H9 (cell line): ENCODE measurements at regions not wholly inside any gene's neighbourhood (a gene's known extent, or its start where the extent isn't known, plus 50 kb on each side); places are given as distances from the start of the nearest gene placed in this dataset.

Experiments used
- DNase-seq: peaks from one replicate; pipeline ENCODE4 v3.0.0-alpha.2; 2017
- H2AFZ ChIP-seq: one replicate; pipeline ENCODE4 v1.6.1; 2013; ENCODE audit warnings: mild to moderate bottlenecking, low read length, control low read depth, moderate library complexity
- H2AK5ac ChIP-seq: 2 replicates; pipeline ENCODE4 v1.6.1; 2013; ENCODE audit warnings: low read length, control low read depth, mixed read lengths; ENCODE audit not compliant: insufficient read length
- H2BK120ac ChIP-seq: one replicate; pipeline ENCODE4 v1.6.1; 2013; ENCODE audit warnings: low read depth, mild to moderate bottlenecking, low read length, control low read depth, inconsistent platforms; ENCODE audit not compliant: poor library complexity, severe bottlenecking
- H2BK12ac ChIP-seq: 2 replicates; pipeline ENCODE4 v1.6.1; 2013; ENCODE audit warnings: low read length, control low read depth, mixed read lengths, low read depth; ENCODE audit not compliant: insufficient read length
- H2BK15ac ChIP-seq: 2 replicates; pipeline ENCODE4 v1.6.1; 2013; ENCODE audit warnings: low read depth, low read length, control low read depth
- H2BK20ac ChIP-seq: one replicate; pipeline ENCODE4 v1.6.1; 2013; ENCODE audit warnings: low read depth, mild to moderate bottlenecking, low read length, control low read depth, inconsistent platforms; ENCODE audit not compliant: poor library complexity, severe bottlenecking
- H2BK5ac ChIP-seq: 2 replicates; pipeline ENCODE4 v1.6.1; 2013; ENCODE audit warnings: low read length, control low read depth, mixed read lengths; ENCODE audit not compliant: insufficient read length
- H3K14ac ChIP-seq: 2 replicates; pipeline ENCODE4 v1.6.1; 2013; ENCODE audit warnings: low read length, control low read depth; ENCODE audit not compliant: insufficient read depth
- H3K18ac ChIP-seq: 2 replicates; pipeline ENCODE4 v1.6.1; 2013; ENCODE audit warnings: low read depth, mild to moderate bottlenecking, mixed read lengths, low read length, control low read depth; ENCODE audit not compliant: insufficient read length
- H3K23ac ChIP-seq: 2 replicates; pipeline ENCODE4 v1.6.1; 2013; ENCODE audit warnings: low read length, control low read depth, mixed read lengths, low read depth; ENCODE audit not compliant: insufficient read length
- H3K23me2 ChIP-seq: 2 replicates; pipeline ENCODE4 v1.6.1; 2013; ENCODE audit warnings: low read depth, mild to moderate bottlenecking, mixed read lengths, low read length, control low read depth; ENCODE audit not compliant: insufficient read length, poor library complexity, severe bottlenecking
- H3K27ac ChIP-seq: 2 replicates; pipeline ENCODE4 v1.5.1; 2013; ENCODE audit warnings: low read length, control low read depth, mixed read lengths, low read depth; ENCODE audit not compliant: insufficient read length
- H3K27me3 ChIP-seq: 2 replicates; pipeline ENCODE4 v1.6.1; 2013; ENCODE audit warnings: low read length, control low read depth, inconsistent platforms; ENCODE audit not compliant: insufficient read depth
- H3K4ac ChIP-seq: 2 replicates; pipeline ENCODE4 v1.6.1; 2013; ENCODE audit warnings: low read depth, mild to moderate bottlenecking, control low read depth, inconsistent platforms, low read length, moderate library complexity
- H3K4me1 ChIP-seq: 2 replicates; pipeline ENCODE4 v1.6.1; 2013; ENCODE audit warnings: low read length, control low read depth, inconsistent platforms; ENCODE audit not compliant: insufficient read depth
- H3K4me2 ChIP-seq: 2 replicates; pipeline ENCODE4 v1.6.1; 2013; ENCODE audit warnings: low read length, control low read depth, mixed read lengths; ENCODE audit not compliant: insufficient read length, insufficient read depth
- H3K56ac ChIP-seq: 2 replicates; pipeline ENCODE4 v1.6.1; 2013; ENCODE audit warnings: low read depth, mild to moderate bottlenecking, mixed read lengths, low read length, control low read depth; ENCODE audit not compliant: insufficient read length
- H3K79me1 ChIP-seq: 2 replicates; pipeline ENCODE4 v1.6.1; 2013; ENCODE audit warnings: low read depth, mild to moderate bottlenecking, moderate library complexity, low read length, control low read depth, inconsistent platforms; ENCODE audit not compliant: insufficient read depth, poor library complexity, severe bottlenecking
- H3K79me2 ChIP-seq: 2 replicates; pipeline ENCODE4 v1.6.1; 2013; ENCODE audit warnings: low read length, control low read depth, inconsistent platforms; ENCODE audit not compliant: insufficient read depth
- H3K9ac ChIP-seq: 2 replicates; pipeline ENCODE4 v1.6.1; 2013; ENCODE audit warnings: low read length, control low read depth, mixed read lengths; ENCODE audit not compliant: insufficient read length; ENCODE audit errors: extremely low read depth
- H3K9me3 ChIP-seq: one replicate; pipeline ENCODE4 v1.6.1; 2013; ENCODE audit warnings: low read depth, low read length, inconsistent platforms; ENCODE audit not compliant: control insufficient read depth
- H3T11ph ChIP-seq: one replicate; pipeline ENCODE4 v1.6.1; 2013; ENCODE audit warnings: mild to moderate bottlenecking, low read length, control low read depth, inconsistent platforms
- H4K20me1 ChIP-seq: one replicate; pipeline ENCODE4 v1.6.1; 2013; ENCODE audit not compliant: control insufficient read depth, insufficient read length, insufficient read depth
- H4K5ac ChIP-seq: 2 replicates; pipeline ENCODE4 v1.6.1; 2013; ENCODE audit warnings: low read depth, mild to moderate bottlenecking, mixed read lengths, low read length, control low read depth; ENCODE audit not compliant: insufficient read length
- H4K8ac ChIP-seq: replicated peaks from 2 replicates; pipeline ENCODE4 v1.6.1; 2013; ENCODE audit warnings: low read length, control low read depth, mixed read lengths, low read depth; ENCODE audit not compliant: insufficient read length
- H4K91ac ChIP-seq: 2 replicates; pipeline ENCODE4 v1.6.1; 2013; ENCODE audit warnings: low read depth, mild to moderate bottlenecking, moderate library complexity, mixed read lengths, low read length, control low read depth; ENCODE audit not compliant: insufficient read length
- H3K27ac Mint-ChIP-seq, 3 experiments: 2 replicates in 2 of 3; 3 replicates in 1 of 3; pipeline ENCODE4 v1.8.0; 2020 to 2021; ENCODE audit warnings: mixed read lengths in 3 of 3, mild to moderate bottlenecking in 1 of 3, moderate library complexity in 1 of 3
- H3K27me3 Mint-ChIP-seq: 2 replicates; pipeline ENCODE4 v1.8.0; 2021; ENCODE audit warnings: low read depth, mild to moderate bottlenecking, moderate library complexity, mixed read lengths
- H3K36me3 Mint-ChIP-seq, 3 experiments: 2 replicates in 2 of 3; 3 replicates in 1 of 3; pipeline ENCODE4 v1.8.0; 2020 to 2021; ENCODE audit warnings: low read depth in 3 of 3, mixed read lengths in 3 of 3; ENCODE audit not compliant: insufficient read depth in 1 of 3
- H3K4me1 Mint-ChIP-seq, 2 experiments: 2 replicates each; pipeline ENCODE4 v1.8.0; 2020; ENCODE audit warnings: mixed read lengths in 2 of 2
- H3K4me3 Mint-ChIP-seq, 2 experiments: 2 replicates in 1 of 2; 3 replicates in 1 of 2; pipeline ENCODE4 v1.8.0; 2020 to 2021; ENCODE audit warnings: mild to moderate bottlenecking in 2 of 2, mixed read lengths in 2 of 2, moderate library complexity in 1 of 2
- H3K9me3 Mint-ChIP-seq, 2 experiments: 2 replicates in 1 of 2; 3 replicates in 1 of 2; pipeline ENCODE4 v1.8.0; 2020; ENCODE audit warnings: mild to moderate bottlenecking in 2 of 2, mixed read lengths in 2 of 2, moderate library complexity in 1 of 2
- CTCF ChIP-seq: fragments of 200-600 bp; sonication (generic); conservative IDR thresholded peaks from 3 replicates; pipeline ENCODE4 v1.8.0; 2021; ENCODE audit warnings: antibody characterized with exemption, mild to moderate bottlenecking
- WGBS: extraction: QIAGEN DNeasy Blood & Tissue Kit; methylation state at CpG from one replicate; pipeline ENCODE4 v1.1.7; 2013; ENCODE audit warnings: missing lambda C conversion rate, low lambda C conversion rate, mixed read lengths; ENCODE audit not compliant: insufficient read length; ENCODE audit errors: extremely low coverage; 5-methylcytosine and 5-hydroxymethylcytosine counted together

- no peak overlapping the region for H3K14ac ChIP-seq
- no peak for DNase-seq
- no peak overlapping the region for H2BK120ac ChIP-seq
- H3K27ac Mint-ChIP-seq: no peak overlapping the region
- no peak overlapping the region for H2AFZ ChIP-seq
- no peak overlapping the region for H4K8ac ChIP-seq
- no peak overlapping the region for H3K9ac ChIP-seq
- H3K23ac ChIP-seq: no peak overlapping the region
- no peaks in the 10 kb centered on the region for H3K27me3 ChIP-seq
- no peak overlapping the region for H3K4me3 Mint-ChIP-seq
- H2AK5ac ChIP-seq: no peak overlapping the region
- H3T11ph ChIP-seq: no peak overlapping the region
- no peak overlapping the region for H4K5ac ChIP-seq
- no peak overlapping the region for H3K27ac ChIP-seq
- no peaks in the 10 kb centered on the region for H3K9me3 ChIP-seq
- H4K91ac ChIP-seq: no peak overlapping the region
- no peaks in the 10 kb centered on the region for H3K4me1 Mint-ChIP-seq
- no peak overlapping the region for H2BK15ac ChIP-seq
- H3K79me1 ChIP-seq: no peaks in the 10 kb centered on the region
- no peaks in the 10 kb centered on the region for H3K23me2 ChIP-seq
- H3K4me1 ChIP-seq: no peaks in the 10 kb centered on the region; the same call in 1 of the 2 replicates
- H3K79me2 ChIP-seq: no peaks in the 10 kb centered on the region
- no peak overlapping the region for H2BK12ac ChIP-seq
- H2BK20ac ChIP-seq: no peak overlapping the region
- H2BK5ac ChIP-seq: no peak overlapping the region
- H3K18ac ChIP-seq: no peak overlapping the region
- no peaks in the 10 kb centered on the region for H4K20me1 ChIP-seq
- WGBS: no CpG with 5 or more reads among the region's 1 CpG
- no peak for TF ChIP-seq CTCF
- H3K56ac ChIP-seq: no peak overlapping the region
- no peaks in the 10 kb centered on the region for H3K36me3 Mint-ChIP-seq
- H3K9me3 Mint-ChIP-seq: no peaks in the 10 kb centered on the region; a peak in 1 of 5 replicates
- no peak overlapping the region for H3K4me2 ChIP-seq
- peaks cover 15% of the 10 kb centered on the region for H3K27me3 Mint-ChIP-seq
- no peak overlapping the region for H3K4ac ChIP-seq
These were observed 175.6 kb downstream of the SOX9 start for GRCh38 chr17:72296456-72296855.
